ENCODE measurements at regions not wholly inside any gene's neighbourhood (a gene's known extent, or its start where the extent isn't known, plus 50 kb on each side); places are given as distances from the start of the nearest gene placed in this dataset.

- Histone ChIP-seq H3K4me1 (replicated peaks in 1 of 4; ENCODE audit: control insufficient read depth in 3 of 4, insufficient read depth in 4 of 4, low read length in 3 of 4) (no peaks in the 10 kb centered on the region), H3K9ac (replicated peaks in 1 of 4; ENCODE audit: extremely low read depth in 1 of 4, low read depth in 3 of 4, low read length in 3 of 4) (no peak overlapping the region), H2BK12ac (ENCODE audit: low read depth, low read length) (no peak overlapping the region; the same call in 1 of the 2 replicates), H4K91ac (replicated peaks; ENCODE audit: insufficient read length, low read length) (no peak overlapping the region), H3K4ac (replicated peaks; ENCODE audit: insufficient read length, low read depth, low read length) (no peak overlapping the region), H3K14ac (ENCODE audit: insufficient read length) (no peak overlapping the region), H4K8ac (ENCODE audit: extremely low read depth, insufficient read depth, low read length) (no peak overlapping the region), H2BK120ac (replicated peaks; ENCODE audit: low read depth, low read length) (no peak overlapping the region), H3K27me3 (replicated peaks in 1 of 4; ENCODE audit: control insufficient read depth in 3 of 4, extremely low read depth in 1 of 4, insufficient read depth in 3 of 4, low read length in 3 of 4) (no peaks in the 10 kb centered on the region), H3K4me3 (ENCODE audit: extremely low read depth in 1 of 4, insufficient read depth in 2 of 4, low read depth in 3 of 4, low read length in 4 of 4) (no peak overlapping the region), H3K23me2 (ENCODE audit: low read depth, low read length) (no peaks in the 10 kb centered on the region), H3K36me3 (ENCODE audit: control insufficient read depth in 2 of 4, insufficient read depth in 4 of 4, low read length in 3 of 4) (no peaks in the 10 kb centered on the region), H3K9me3 (ENCODE audit: insufficient read depth in 2 of 2, low read depth in 1 of 2, low read length in 1 of 2) (no peaks in the 10 kb centered on the region), H4K20me1 (replicated peaks in 1 of 2; ENCODE audit: control insufficient read depth in 1 of 2, insufficient read depth in 2 of 2, low read length in 2 of 2) (no peaks in the 10 kb centered on the region), H3K56ac (replicated peaks; ENCODE audit: insufficient read length, low read depth, low read length) (no peak overlapping the region), H3K27ac (ENCODE audit: low read depth, low read length) (no peak overlapping the region), H2BK20ac (ENCODE audit: low read length) (no peak overlapping the region), H2BK5ac (ENCODE audit: low read depth, low read length) (no peak overlapping the region), H3K18ac (ENCODE audit: extremely low read depth, low read length) (no peak overlapping the region), H2AK5ac (ENCODE audit: low read depth, low read length) (no peak overlapping the region), H2AFZ (ENCODE audit: low read length) (no peak overlapping the region), H3K79me2 (ENCODE audit: control insufficient read depth in 1 of 2, insufficient read depth in 2 of 2, low read length in 2 of 2) (no peaks in the 10 kb centered on the region), H3K4me2 (ENCODE audit: insufficient read depth in 1 of 2, low read depth in 2 of 2, low read length in 2 of 2) (no peak overlapping the region), H3K79me1 (ENCODE audit: low read depth, low read length) (no peaks in the 10 kb centered on the region), H3K23ac (ENCODE audit: insufficient read length) (no peak overlapping the region), H4K5ac (ENCODE audit: insufficient read length, low read depth, low read length) (no peak overlapping the region), H2BK15ac (ENCODE audit: low read length) (no peak overlapping the region)
- WGBS, 2 experiments (ENCODE audit: extremely low coverage in 1 of 2, insufficient coverage in 1 of 2, insufficient read length in 1 of 2, insufficient replicate concordance in 2 of 2, low coverage in 1 of 2, low lambda C conversion rate in 2 of 2, missing lambda C conversion rate in 1 of 2), result 93% methylated on average over 2 of the region's 2 CpGs; no CpG with 5 or more reads in 1 of the 2 experiments
- ChIA-PET CTCF (ENCODE audit: partially characterized antibody) (interaction anchor here (0.6 to 1.5 kb wide), 4 partner anchors 10 to 575 kb away, joined by 3 read pairs; no protein-coding TSS in a partner anchor), POLR2A (ENCODE audit: partially characterized antibody) (no interaction called here)
- DNase-seq (ENCODE audit: low read depth in 1 of 2, low spot score in 2 of 2) (peak in 1 of 2 experiments; percentile 19), FAIRE-seq (no peak)
- TF ChIP-seq CBX5 (IDR thresholded peaks at IDR 0.05; ENCODE audit: low read depth, low read length) (no peak), TBP (IDR thresholded peaks at IDR 0.05; ENCODE audit: low read depth, low read length) (no peak), MAX (IDR thresholded peaks at IDR 0.05) (no peak), TAF1 (IDR thresholded peaks at IDR 0.05; ENCODE audit: low read depth, low read length) (no peak), SIN3A (conservative IDR thresholded peaks at IDR 0.05 in 1 of 2, IDR thresholded peaks at IDR 0.05 in 1 of 2; ENCODE audit: low read depth in 1 of 2, low read length in 2 of 2) (no peak), SP1 (IDR thresholded peaks at IDR 0.05; ENCODE audit: low read depth, low read length) (no peak), RXRA (IDR thresholded peaks at IDR 0.05; ENCODE audit: insufficient read depth, low read depth, low read length) (no peak)
Measured at GRCh38 chr9:91061506-91061905, 259.9 kb downstream of the SYK start.
